Activated CD4-positive, CD25-positive, alpha-beta regulatory T cell treated with anti-CD3 and anti-CD28 coated beads, Interleukin-2, amount 50 U/mL, for 24 hours (primary cell): ENCODE measurements at regions not wholly inside any gene's neighbourhood (a gene's known extent, or its start where the extent isn't known, plus 50 kb on each side); places are given as distances from the start of the nearest gene placed in this dataset.
"Not testable (repeated sequence)": the region's sequence is repeated elsewhere in the genome, so short reads cannot be mapped to it uniquely, and the experiment has no call there.

ENCODE experiments used
- ATAC-seq, 2 donors: fragments of 150-1000 bp; cut with Tn5 transposase; one replicate each; pipeline ENCODE4 v1.10.0; 2021; ENCODE audit warnings: mild to moderate bottlenecking in 1 of 2, moderate library complexity in 1 of 2

DNA sequence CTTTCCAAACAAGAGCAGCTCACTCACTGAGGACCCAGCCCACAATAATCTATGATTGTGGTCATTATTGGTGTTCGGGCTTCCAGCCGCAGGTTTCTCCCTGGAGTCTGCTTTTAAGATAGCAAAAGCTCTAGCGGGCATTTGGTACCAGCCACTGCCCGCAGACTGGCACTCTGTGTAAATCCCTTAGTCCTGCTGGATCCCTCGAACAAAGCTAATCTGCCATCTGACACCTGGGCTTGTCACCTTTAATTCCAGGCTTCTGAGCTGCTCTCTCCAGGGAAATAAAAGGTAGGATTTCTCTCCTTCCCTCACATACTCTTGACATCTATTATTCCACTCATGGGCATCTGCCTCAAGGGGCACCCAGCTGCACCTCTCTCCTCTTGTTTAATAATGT is 158.7 kb downstream of the PDCD6IP start:
- ATAC-seq = no peak

DNA sequence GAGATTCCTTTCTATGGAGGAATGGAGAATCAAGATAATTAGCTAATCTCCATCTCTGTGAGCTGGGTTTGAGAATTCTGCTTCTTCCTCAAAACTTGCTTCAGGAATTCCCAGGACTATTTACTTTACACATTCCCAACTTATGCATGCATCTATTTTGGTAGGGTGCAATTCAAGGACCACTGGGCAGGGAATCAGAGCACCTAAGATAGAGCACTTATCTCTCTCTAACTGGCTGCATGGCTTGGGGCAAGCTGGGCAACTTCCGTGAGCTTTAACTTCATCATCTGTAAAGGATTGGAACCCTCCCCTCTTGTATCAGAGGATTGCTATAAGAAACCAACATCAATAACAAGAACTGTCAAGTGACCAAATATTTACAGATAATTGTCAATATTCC is 160.2 kb downstream of the PDCD6IP start:
- ATAC-seq = no peak

DNA sequence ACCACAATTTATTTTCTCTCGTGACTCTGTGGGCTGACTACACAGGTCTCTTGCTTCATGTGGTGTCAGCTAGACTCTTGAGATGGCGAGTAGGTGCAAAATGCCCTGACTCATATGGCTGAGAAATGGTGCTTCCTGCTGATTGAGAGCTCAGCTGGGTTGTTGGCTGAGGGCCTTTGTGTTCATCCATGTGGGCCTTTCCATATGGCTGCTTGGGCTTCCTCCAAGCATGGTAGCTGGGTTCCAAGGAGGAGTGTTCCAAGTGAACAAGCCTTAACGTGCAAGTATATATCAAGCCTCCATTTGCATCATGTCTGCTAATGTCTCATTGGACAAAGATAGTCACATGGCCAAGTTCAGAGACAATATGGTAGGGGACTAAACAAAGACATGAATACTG is 164.0 kb downstream of the PDCD6IP start:
- no peak for ATAC-seq

DNA sequence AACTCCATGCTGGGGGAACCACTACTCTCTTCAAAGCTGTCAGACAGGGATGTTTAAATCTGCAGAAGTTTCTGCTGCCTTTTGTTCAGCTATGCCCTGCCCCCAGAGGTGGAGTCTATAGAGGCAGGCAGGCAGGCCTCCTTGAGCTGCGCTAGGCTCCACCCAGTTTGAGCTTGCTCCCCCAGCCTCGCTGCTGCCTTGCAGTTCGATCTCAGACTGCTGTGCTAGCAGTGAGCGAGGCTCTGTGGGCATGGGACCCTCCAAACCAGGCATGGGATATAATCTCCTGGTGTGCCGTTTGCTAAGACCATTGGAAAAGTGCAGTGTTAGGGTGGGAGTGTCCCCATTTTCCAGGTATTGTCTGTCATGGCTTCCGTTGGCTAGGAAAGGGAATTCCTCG is 171.8 kb downstream of the PDCD6IP start:
- not testable (repeated sequence) for ATAC-seq

DNA sequence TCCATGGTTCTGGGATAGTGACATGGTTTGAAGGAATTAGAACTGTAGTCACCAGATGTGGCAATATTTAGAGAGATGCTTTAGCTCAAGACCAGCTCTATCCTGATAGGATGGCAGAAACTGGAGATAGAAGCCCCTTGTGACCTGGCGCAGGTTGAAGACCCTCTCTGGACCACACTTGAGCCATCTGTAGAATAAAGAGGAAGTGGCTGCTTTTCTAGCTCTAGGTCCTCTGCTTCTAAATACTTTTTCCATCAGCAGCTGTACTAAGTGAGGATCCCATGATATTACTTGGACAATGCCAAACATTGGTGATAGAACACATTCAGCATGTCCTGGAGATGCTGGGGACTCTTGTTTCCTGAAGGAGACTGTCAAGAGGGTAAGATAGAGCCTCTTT is 172.6 kb downstream of the PDCD6IP start:
- no peak for ATAC-seq

DNA sequence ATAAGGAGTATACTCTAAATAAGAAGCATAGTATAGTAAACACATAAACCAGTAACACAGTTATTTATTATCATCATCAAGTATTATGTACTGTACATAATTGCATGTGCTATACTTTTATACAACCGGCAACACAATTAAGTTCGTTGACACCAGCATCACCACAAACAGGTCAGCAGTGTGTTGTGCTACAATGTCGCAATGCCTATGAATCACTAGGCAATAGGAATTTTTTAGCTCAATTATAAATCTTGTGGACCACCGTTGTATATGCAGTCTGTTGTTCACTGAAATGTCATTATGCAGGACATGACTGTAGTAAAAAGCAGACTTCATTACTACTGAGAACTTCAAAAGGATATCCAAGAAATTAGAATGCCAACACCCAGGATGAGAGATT is 177.0 kb downstream of the PDCD6IP start:
- ATAC-seq = no peak

DNA sequence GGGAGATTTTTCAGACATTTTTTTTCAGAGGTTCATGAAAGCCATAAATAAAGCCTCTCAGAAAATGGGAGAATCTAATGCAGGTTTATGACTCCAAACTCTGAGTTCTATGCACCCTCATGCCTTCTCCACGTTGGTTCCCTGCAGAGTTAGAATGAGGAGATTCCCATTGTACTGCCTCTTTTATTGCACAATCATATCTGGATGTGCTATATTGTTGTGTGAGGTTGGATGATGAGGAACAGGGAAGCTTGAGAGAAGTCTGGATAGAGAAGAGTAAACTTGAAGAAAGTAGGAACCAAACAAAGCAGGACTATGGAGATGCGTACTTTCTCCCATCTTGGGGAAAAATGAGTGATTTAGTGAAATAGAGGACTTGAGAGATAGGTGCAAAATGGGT is 178.8 kb downstream of the PDCD6IP start:
- ATAC-seq = no peak

DNA sequence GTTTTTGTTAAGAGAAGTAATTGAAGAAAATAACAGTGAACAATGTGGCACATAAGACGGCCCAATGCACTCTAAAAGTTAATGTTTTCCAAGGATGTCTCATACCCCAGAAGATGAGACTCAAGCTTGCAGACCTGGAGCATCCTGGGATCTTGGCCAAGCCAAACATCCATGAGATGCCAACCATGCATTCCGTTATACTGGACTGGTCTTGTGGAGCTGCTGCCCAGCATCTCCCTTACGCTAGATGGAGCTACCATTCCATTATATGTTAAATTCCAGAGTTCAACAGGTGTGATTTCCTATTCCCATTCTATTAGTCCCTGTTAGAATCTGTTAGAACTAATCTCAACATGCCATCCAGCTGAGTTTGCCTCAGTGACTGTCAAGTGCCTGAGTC is 181.8 kb downstream of the PDCD6IP start:
- no peak for ATAC-seq

DNA sequence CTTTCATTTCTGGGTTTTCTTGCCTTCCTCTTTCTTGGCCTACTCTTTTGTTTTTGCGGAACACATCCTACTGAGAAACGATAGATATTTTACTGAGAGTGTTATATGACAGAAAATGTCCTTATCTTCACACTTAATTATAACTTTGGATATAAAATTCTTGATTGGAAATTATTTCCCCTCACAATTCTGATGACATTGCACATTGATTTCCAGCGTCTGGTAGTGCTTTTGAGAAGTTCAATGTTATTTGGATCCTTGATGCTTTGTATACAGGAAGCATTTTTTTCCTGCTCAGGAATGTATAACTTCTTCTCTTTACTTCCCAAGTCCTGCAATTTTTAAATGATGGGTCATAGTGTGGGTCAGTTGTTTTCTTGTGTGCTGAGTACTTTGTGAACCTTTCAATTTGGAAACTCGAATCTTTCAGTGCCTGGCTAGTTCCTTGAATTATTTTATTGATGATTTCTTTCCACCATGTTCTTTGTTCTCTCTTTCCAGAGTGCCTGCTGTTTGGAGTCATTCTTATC is 183.9 kb downstream of the PDCD6IP start:
- no peak for ATAC-seq

DNA sequence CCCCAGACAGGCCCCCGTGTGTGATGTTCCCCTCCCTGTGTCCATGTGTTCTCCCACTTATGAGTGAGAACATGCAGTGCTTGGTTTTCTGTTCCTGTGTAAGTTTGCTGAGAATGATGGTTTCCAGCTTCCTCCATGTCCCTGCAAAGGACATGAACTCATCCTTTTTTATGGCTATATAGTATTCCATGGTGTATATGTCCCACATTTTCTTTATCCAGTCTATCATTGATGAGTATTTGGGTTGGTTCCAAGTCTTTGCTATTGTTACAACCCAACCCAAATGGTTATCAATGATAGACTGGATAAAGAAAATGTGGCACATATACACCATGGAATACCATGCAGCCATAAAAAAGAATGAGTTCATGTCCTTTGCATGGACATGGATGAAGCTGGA is 184.5 kb downstream of the PDCD6IP start:
- not testable (repeated sequence) for ATAC-seq

DNA sequence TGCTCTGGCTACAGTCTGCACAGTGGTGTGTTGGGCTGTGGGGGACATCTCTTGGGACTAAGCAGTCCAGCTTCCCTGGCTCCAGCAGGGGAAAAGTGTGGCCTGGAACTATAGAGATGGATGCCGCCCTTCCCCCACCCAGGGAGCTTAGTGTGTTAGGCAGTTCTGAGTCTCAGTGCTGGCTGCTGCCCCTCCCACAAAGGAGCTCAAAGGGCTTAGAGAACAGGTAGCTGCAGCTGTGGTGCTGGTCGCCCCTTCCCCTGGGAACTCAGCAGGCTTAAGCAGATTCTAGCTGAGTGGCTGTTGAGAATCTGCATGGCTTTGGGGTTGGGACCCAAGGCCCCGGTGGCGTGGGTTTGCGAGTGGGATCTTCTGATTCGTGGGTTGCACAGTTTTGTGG is 190.8 kb downstream of the PDCD6IP start:
- ATAC-seq = no peak

DNA sequence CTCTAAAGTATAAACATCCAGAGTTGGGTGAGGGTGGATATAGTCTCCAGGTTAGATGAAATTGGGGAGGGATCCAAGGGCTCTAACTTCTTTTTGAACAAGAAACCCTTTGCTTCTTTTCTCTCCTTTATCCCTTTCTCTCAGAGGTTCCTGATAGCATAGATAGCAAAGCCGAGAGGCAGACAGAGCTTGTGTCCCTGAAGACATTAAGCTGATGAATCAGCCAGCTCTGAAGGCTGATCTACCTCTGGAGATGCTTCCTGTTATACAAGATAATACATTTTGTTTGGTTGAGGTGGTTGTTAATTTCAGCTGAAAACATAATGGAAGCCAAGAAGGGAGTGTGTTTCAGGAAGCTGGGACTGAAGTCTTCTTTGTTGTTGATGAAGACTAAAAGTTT is 193.2 kb downstream of the PDCD6IP start:
- ATAC-seq = no peak

DNA sequence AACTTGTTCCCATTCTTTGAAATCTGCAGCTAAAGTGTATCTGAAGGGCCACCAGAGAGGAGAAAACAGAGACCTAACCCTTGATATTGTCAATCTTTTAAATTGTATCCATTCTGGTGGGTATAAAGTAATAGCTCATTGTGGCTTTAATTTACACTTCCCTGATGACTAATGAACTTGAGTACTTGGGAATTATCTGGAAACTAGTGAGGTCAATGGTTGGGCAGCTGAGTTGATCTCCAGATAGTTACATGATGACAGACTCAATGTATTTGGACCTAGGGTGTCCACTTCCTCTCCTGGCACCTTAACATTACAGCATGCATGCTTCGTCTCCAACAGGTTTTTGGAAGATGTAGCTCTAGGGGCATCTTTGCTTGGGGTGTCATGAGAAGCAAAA is 195.2 kb downstream of the PDCD6IP start:
- no peak for ATAC-seq

DNA sequence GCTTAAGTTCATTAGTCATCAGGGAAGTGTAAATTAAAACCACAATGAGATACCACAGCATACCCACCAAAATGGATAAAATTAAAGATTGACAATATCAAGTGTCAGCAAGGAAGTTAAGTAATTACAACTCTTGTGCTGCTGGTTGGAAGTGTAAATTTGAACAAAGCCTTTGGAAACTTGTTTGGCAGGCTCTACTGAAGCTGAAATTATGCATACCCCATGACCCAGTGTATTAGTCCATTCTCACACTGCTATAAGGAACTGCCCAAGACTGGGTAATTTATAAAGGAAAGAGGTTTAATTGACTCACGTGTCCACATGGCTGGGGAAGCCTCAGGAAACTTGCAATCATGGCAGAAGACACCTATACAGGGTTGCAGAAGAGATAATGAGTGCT is 196.1 kb downstream of the PDCD6IP start:
- no peak for ATAC-seq

DNA sequence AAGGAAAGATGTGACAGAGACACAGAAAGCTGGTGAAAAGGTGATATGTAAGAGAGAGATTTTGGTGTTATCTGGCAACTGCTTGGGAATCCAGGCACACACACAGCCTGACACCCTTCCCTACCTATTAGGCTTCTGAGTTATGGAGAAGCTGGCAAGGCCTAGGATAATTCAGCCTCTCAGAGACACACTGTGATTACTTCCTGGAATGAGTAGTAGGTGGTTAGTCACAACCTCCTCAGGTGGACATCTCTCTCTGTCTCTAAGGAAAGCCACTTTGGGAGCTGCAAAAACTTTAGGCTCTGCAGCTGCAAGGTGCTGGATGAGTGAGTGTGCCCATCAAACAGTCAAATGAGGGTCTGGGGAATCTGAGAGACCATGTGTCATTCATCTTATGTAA is 201.9 kb downstream of the PDCD6IP start:
- no peak for ATAC-seq

DNA sequence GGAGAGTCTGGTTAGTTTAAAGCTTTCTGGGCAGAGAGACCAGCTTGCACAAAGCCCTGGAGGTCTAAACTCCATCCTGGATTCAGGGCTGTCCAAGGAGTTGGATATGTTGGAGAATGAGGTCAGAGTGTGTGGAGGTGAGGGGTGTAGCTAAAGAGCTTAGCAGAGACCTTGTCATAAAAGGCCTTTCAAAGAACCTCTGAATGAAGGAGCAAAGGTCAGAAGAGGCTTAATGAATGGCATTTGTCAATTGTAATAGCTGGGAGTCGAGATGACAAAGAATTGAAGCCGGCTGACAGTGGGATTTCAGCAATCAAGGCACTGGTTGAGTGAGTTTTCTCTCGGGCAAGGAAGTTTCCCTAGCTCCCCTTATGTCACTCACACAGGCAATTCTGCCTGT is 202.6 kb downstream of the PDCD6IP start:
- no peak for ATAC-seq

DNA sequence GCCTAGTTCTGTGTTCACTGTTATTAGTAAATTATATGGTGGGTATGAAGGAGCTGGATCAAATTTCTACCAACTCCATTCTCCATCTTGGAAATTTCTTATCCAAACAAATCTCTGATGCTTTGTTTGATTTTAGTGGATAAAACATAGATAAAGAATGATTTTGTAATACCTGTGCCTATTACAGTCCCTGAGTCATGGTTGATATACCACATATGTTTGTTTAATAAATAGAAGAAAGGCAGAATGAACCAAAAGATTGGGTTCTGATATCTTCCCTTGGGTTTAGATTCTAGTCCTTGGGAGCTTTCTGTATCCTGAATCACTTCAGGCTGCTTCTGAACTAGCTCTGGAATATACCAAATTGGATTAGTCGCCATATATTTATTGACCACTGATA is 203.6 kb downstream of the PDCD6IP start:
- no peak for ATAC-seq

DNA sequence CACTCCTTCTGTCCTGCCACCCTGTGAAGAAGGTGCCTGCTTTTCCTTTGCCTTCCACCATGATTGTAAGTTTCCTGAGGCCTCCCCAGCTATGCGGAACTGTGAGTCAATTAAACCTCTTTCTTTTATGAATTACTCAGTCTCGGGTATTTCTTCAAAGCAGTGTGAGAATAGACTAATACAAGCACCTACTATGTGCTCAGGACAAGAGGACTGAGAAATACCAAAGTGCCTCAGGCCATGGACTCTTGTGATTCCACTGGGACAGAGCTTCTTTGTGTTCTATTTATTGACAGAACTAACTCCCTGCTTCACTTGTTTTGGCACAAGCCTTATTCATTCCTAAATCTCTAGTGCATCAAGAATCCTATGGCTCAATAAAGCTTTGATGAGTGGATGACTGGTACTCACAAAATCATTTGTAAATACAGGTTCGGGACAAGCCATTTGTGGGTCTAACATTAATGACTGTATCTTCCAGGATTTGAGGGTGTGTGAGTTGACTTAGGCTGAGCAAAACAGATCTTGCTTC is 204.2 kb downstream of the PDCD6IP start:
- no peak for ATAC-seq

DNA sequence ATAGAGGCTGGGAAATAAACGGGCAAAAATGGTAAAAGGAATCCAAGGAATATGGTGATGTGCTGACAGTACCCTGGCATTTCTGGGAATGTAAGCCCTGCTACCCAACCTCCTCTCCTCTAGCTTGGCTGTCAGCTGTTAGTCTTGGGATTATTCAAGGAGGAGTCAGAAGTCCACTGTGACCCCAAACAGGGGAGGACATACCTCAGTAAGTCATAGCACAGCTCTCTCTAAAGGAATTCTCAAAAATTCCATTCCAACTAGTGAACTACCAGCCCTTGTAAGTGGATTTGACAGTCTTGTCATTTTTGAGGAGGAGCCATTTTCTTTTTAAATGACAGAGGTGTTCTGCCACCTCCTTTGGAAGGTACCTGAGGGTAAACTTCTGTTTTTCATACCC is 207.5 kb downstream of the PDCD6IP start:
- ATAC-seq = no peak

DNA sequence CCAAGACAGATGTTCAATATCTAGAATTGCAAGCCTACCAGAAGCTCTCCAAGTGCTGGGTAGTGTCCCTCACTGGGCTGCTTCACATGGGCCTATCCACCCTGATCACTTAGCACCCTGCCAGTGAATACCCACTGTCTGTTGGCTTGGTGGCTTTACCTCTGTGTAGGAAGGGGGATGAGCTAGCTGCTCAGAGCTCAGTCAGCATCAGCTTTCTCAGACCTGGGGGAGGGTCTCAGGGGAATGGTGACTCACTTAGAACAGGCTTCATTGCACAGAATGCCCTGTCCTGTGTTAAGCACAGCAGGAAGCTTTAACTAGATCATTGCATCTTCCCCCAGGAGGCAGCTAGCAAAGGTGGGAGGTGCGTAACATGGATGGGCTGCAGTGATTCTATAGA is 209.8 kb downstream of the PDCD6IP start:
- no peak for ATAC-seq

DNA sequence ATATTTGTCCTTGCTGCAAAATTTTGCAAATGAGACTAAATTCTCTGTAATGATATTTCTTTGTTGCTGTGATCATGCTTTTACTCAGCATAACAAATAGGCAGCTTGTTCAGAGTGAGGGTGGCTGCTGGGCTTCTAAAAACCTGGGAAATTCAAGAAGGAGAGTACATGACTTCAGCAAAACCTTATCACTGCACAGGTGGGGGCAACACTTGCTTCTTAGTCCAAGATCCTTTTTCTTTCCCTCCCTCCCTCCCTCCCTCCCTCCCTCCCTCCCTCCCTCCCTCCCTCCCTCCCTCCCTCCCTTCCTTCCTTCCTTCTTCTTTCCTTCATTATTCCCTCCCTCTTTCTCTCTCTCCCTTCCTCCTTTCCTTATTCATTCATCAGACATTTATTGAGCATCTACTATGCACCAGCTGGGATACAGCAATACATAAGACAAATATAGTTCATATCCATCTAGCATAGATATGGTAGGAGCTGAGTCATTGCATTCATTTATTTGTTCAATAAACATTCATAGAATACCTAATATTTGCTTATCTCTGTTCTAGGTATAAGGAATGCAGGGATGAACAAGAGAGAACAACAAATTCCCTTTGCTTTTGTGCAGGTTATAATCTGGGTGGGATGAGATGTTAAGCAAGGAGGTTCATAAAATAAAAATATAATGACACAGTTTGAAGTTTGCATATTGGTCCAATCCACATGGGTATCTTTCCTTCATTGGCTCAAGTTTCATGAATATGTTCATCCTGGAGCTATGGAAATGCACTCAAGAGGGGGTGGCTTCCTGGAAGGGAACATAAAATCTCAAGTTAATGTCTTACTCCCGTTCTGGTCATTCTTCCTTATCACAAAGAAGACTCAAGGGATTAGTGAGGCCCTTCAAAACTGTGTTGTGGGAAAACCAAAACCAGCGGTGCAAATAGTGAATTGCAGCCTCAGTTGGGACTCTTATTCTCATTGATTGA is 210.7 kb downstream of the PDCD6IP start:
- ATAC-seq = no peak

DNA sequence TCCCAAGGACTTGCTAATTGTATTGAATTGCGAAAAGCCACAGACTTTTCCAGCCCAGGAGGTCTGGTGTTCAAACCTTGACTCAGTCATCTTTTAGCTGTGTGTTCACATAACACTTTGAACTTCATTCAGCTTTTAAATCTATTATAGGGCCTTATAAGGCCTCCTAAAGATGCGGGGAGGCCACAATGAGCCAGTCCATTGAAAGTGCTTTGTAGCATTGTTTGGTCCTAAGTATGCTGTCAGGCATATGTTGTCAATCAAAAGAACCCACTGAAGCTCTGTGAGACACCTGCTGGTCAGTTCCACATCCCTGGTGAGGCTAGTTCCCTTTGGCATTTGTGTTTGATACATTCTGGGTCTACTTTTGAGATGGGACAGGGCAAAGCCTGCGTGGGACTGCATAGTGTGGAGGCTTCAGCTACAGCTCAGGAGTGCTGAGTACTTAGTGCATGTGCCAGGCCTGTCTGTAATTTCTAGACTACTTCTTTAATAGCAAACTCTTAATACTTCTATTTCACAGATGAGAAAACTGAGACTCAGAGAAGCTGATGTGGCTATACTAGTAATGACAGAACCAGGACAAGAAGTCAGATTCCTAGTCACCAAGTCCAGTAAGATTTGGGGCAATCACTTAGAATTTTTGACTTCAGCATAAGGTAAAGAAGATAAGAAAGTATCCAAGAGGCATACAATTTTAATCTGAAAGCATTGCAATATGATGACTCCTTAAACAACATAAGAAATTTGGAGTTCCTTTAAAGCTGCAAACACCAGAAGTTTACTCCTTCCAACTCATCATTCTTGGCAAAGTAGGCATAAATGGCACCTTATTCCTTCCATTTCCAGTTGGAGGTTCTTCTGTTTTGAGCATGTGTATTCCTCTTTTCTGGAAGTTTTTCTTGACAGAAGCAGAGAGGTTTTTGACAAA is 213.0 kb downstream of the PDCD6IP start:
- no peak for ATAC-seq

DNA sequence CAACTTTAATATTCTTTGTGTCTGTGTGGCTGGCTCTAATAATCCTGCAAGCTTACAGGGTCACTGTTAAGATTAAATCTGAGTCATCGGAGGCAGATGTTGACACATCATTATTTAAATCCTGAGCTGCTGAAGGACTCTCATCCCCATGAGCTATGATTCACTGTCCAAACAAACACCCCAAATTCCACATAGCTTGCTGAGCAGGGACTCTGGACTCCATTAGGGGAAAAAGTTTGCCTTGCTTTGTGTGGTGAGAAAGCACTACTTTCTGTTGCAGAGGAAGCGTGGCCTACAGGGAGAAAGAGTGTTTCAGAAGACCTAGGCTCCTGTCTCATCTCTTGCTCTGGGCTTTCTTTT is 213.7 kb downstream of the PDCD6IP start:
- ATAC-seq = no peak
